ENCODE measurements at regions not wholly inside any gene's neighbourhood (a gene's known extent, or its start where the extent isn't known, plus 50 kb on each side); places are given as distances from the start of the nearest gene placed in this dataset.
A peak's percentile ranks its signal among the peaks of the same experiment; 100 is the strongest.

- Histone ChIP-seq H2AFZ (ENCODE audit: low read length) (no peak overlapping the region), H4K20me1 (ENCODE audit: insufficient read depth, low read length) (no peaks in the 10 kb centered on the region), H3K9me3 (ENCODE audit: low read length) (no peaks in the 10 kb centered on the region), H3K4me2 (ENCODE audit: low read length) (no peak overlapping the region), H3K4me1 (ENCODE audit: insufficient read depth, low read length, severe bottlenecking) (no peaks in the 10 kb centered on the region), H3K4me3 (ENCODE audit: low read depth, low read length, poor library complexity, severe bottlenecking) (no peak overlapping the region), H3F3A (ENCODE audit: insufficient read depth, low read length) (no peaks in the 10 kb centered on the region), H3K27me3 (ENCODE audit: insufficient read depth, low read length) (no peaks in the 10 kb centered on the region), H3K9ac (ENCODE audit: low read length) (no peak overlapping the region), H3K36me3 (ENCODE audit: insufficient read depth, low read length) (no peaks in the 10 kb centered on the region), H3K79me2 (ENCODE audit: insufficient read depth, low read length) (no peaks in the 10 kb centered on the region), H3K27ac (ENCODE audit: low read depth, low read length, poor library complexity, severe bottlenecking) (no peak overlapping the region), H3K9me2 (ENCODE audit: low read depth, low read length) (no peaks in the 10 kb centered on the region)
- TF ChIP-seq EZH2 (IDR thresholded peaks at IDR 0.05; ENCODE audit: borderline replicate concordance, low read length) (no peak), CTCF (IDR thresholded peaks at IDR 0.05; ENCODE audit: low read length) (no peak)
Measured at GRCh38 chr9:31136524-31136923, 1247.9 kb upstream of the ACO1 start.

- no peak overlapping the region for H3K4me3 ChIP-seq (ENCODE audit: low read depth, low read length, poor library complexity, severe bottlenecking)
- H3K27me3 ChIP-seq (ENCODE audit: insufficient read depth, low read length), result no peaks in the 10 kb centered on the region
- H3K79me2 ChIP-seq (ENCODE audit: insufficient read depth, low read length), result no peaks in the 10 kb centered on the region
- no peaks in the 10 kb centered on the region for H3K36me3 ChIP-seq (ENCODE audit: insufficient read depth, low read length)
- H4K20me1 ChIP-seq (ENCODE audit: insufficient read depth, low read length), result no peaks in the 10 kb centered on the region
- no peak overlapping the region for H3K27ac ChIP-seq (ENCODE audit: low read depth, low read length, poor library complexity, severe bottlenecking)
- no peak overlapping the region for H3K9ac ChIP-seq (ENCODE audit: low read length)
- H3K4me1 ChIP-seq (ENCODE audit: insufficient read depth, low read length, severe bottlenecking), result no peaks in the 10 kb centered on the region
- H2AFZ ChIP-seq (ENCODE audit: low read length), result no peak overlapping the region
- H3F3A ChIP-seq (ENCODE audit: insufficient read depth, low read length), result no peaks in the 10 kb centered on the region
- no peaks in the 10 kb centered on the region for H3K9me2 ChIP-seq (ENCODE audit: low read depth, low read length)
- H3K4me2 ChIP-seq (ENCODE audit: low read length), result no peak overlapping the region
- H3K9me3 ChIP-seq (ENCODE audit: low read length), result no peaks in the 10 kb centered on the region
- no peak for TF ChIP-seq CTCF (IDR thresholded peaks at IDR 0.05; ENCODE audit: low read length)
- TF ChIP-seq EZH2 (IDR thresholded peaks at IDR 0.05; ENCODE audit: borderline replicate concordance, low read length), result no peak
Measured at GRCh38 chr9:31137176-31138160, 1247.0 kb upstream of the ACO1 start.

- TF ChIP-seq CTCF (IDR thresholded peaks at IDR 0.05; ENCODE audit: low read length) (peak; percentile 46), EZH2 (IDR thresholded peaks at IDR 0.05; ENCODE audit: borderline replicate concordance, low read length) (no peak)
- no peaks in the 10 kb centered on the region for H3K36me3 ChIP-seq (ENCODE audit: insufficient read depth, low read length)
- H3K9me2 ChIP-seq (ENCODE audit: low read depth, low read length), result no peaks in the 10 kb centered on the region
- H3K9me3 ChIP-seq (ENCODE audit: low read length), result no peaks in the 10 kb centered on the region
- no peaks in the 10 kb centered on the region for H3K27me3 ChIP-seq (ENCODE audit: insufficient read depth, low read length)
- H3K4me2 ChIP-seq (ENCODE audit: low read length), result no peak overlapping the region
- no peak overlapping the region for H3K9ac ChIP-seq (ENCODE audit: low read length)
- H3F3A ChIP-seq (ENCODE audit: insufficient read depth, low read length), result no peaks in the 10 kb centered on the region
- no peaks in the 10 kb centered on the region for H3K4me1 ChIP-seq (ENCODE audit: insufficient read depth, low read length, severe bottlenecking)
- H2AFZ ChIP-seq (ENCODE audit: low read length), result no peak overlapping the region
- no peaks in the 10 kb centered on the region for H3K79me2 ChIP-seq (ENCODE audit: insufficient read depth, low read length)
- no peaks in the 10 kb centered on the region for H4K20me1 ChIP-seq (ENCODE audit: insufficient read depth, low read length)
- no peak overlapping the region for H3K4me3 ChIP-seq (ENCODE audit: low read depth, low read length, poor library complexity, severe bottlenecking)
- H3K27ac ChIP-seq (ENCODE audit: low read depth, low read length, poor library complexity, severe bottlenecking), result no peak overlapping the region
Measured at GRCh38 chr9:31140316-31140715, 1244.1 kb upstream of the ACO1 start.
